Left lung (tissue), 4 donors: ENCODE measurements at regions not wholly inside any gene's neighbourhood (a gene's known extent, or its start where the extent isn't known, plus 50 kb on each side); places are given as distances from the start of the nearest gene placed in this dataset.

Source experiments
- ATAC-seq: fragments of 200-7000 bp; cut with Tn5 transposase; one replicate; pipeline ENCODE4 v1.9.1; 2020; ENCODE audit warnings: moderate library complexity
- DNase-seq, 4 donors: peaks; one replicate each; pipeline ENCODE4 v3.0.0-alpha.2; 2013 to 2020
- H3K27ac ChIP-seq, 2 donors: fragments of 200-600 bp; sonication (generic) in 1 of 2; one replicate each; pipeline versions ENCODE4 v1.5.0 to v1.8.0; 2020 to 2021
- H3K27me3 ChIP-seq, 2 donors: fragments of 200-600 bp; sonication (generic) in 1 of 2; one replicate each; pipeline versions ENCODE4 v1.5.0 to v1.8.0; 2020 to 2021
- H3K36me3 ChIP-seq, 2 donors: fragments of 200-600 bp; sonication (generic) in 1 of 2; one replicate each; pipeline versions ENCODE4 v1.5.0 to v1.8.0; 2020 to 2021
- H3K4me1 ChIP-seq, 2 donors: fragments of 200-600 bp; one replicate each; pipeline ENCODE4 v1.8.0; 2021
- H3K4me3 ChIP-seq, 2 donors: fragments of 200-600 bp; sonication (generic) in 1 of 2; one replicate each; pipeline versions ENCODE4 v1.5.0 to v1.8.0; 2020 to 2021; ENCODE audit warnings: mild to moderate bottlenecking in 1 of 2
- H3K9me3 ChIP-seq, 2 donors: fragments of 200-600 bp; sonication (generic) in 1 of 2; one replicate each; pipeline versions ENCODE4 v1.5.0 to v1.8.0; 2020 to 2021
- CTCF ChIP-seq, 2 donors: fragments of 200-600 bp; sonication (generic) in 1 of 2; IDR thresholded peaks; one replicate each; pipeline versions ENCODE4 v1.5.0 to v1.8.0; 2021; ENCODE audit warnings: antibody characterized with exemption in 2 of 2
- intact Hi-C, 2 donors: fragments of 100-400 bp; cut with DNase I; formaldehyde crosslinking; loops; one replicate each; pipeline versions ENCODE4 v1.11.2 to v1.14.2; 2022
- donor health status: DM: no; HTN: yes; CAD: no.
- donor health status: DM: no; HTN: no; CAD: no.

GRCh38 chr1:214816603-214817002, 213.6 kb downstream of the CENPF start:
- TF ChIP-seq CTCF (IDR thresholded peaks at IDR 0.05): no peak
- Histone ChIP-seq H3K36me3 (no peaks in the 10 kb centered on the region), H3K4me3 (no peak overlapping the region), H3K4me1 (no peaks in the 10 kb centered on the region), H3K27ac (no peak overlapping the region), H3K27me3 (no peaks in the 10 kb centered on the region), H3K9me3 (peaks cover 0 to 2% of the 10 kb centered on the region in 2 donors)
- ATAC-seq (no peak), DNase-seq (no peak)
- intact Hi-C loops: no loop called here

- DNase-seq (no peak), ATAC-seq (no peak)
- intact Hi-C loops: no loop called here
- Histone ChIP-seq H3K4me1 (no peaks in the 10 kb centered on the region), H3K27me3 (no peaks in the 10 kb centered on the region), H3K27ac (no peak overlapping the region), H3K4me3 (no peak overlapping the region), H3K9me3 (peaks cover 0 to 14% of the 10 kb centered on the region in 2 donors), H3K36me3 (no peaks in the 10 kb centered on the region)
- TF ChIP-seq CTCF (IDR thresholded peaks at IDR 0.05): no peak
Measured at GRCh38 chr1:214823311-214824117, 220.5 kb downstream of the CENPF start.

- Histone ChIP-seq H3K27me3 (no peaks in the 10 kb centered on the region), H3K4me1 (no peaks in the 10 kb centered on the region), H3K36me3 (no peaks in the 10 kb centered on the region), H3K9me3 (peaks cover 0 to 14% of the 10 kb centered on the region in 2 donors), H3K27ac (no peak overlapping the region), H3K4me3 (no peak overlapping the region)
- intact Hi-C loops: no loop called here
- TF ChIP-seq CTCF (IDR thresholded peaks at IDR 0.05): no peak
- DNase-seq: no peak
- ATAC-seq: no peak
Measured at GRCh38 chr1:214824763-214825162, 221.8 kb downstream of the CENPF start.

- no peaks in the 10 kb centered on the region for H3K27me3 ChIP-seq
- intact Hi-C loops: no loop called here
- no peak overlapping the region for H3K4me3 ChIP-seq
- TF ChIP-seq CTCF (IDR thresholded peaks at IDR 0.05): no peak
- no peaks in the 10 kb centered on the region for H3K36me3 ChIP-seq
- H3K4me1 ChIP-seq: no peaks in the 10 kb centered on the region
- peaks cover 0 to 14% of the 10 kb centered on the region in 2 donors for H3K9me3 ChIP-seq
- no peak for DNase-seq
- no peak overlapping the region for H3K27ac ChIP-seq
- no peak for ATAC-seq
Measured at GRCh38 chr1:214826619-214827018, 223.6 kb downstream of the CENPF start.

- H3K27ac ChIP-seq: no peak overlapping the region
- H3K4me3 ChIP-seq: no peak overlapping the region
- no peaks in the 10 kb centered on the region for H3K4me1 ChIP-seq
- DNase-seq (no peak), ATAC-seq (no peak)
- intact Hi-C loops: no loop called here
- TF ChIP-seq CTCF (IDR thresholded peaks at IDR 0.05): no peak
- H3K36me3 ChIP-seq: no peaks in the 10 kb centered on the region
- H3K27me3 ChIP-seq: no peaks in the 10 kb centered on the region
- peaks cover 0 to 14% of the 10 kb centered on the region in 2 donors for H3K9me3 ChIP-seq
Measured at GRCh38 chr1:214827883-214828282, 224.9 kb downstream of the CENPF start.
